Superior temporal gyrus (tissue), 1 donor: ENCODE measurements at regions not wholly inside any gene's neighbourhood (a gene's known extent, or its start where the extent isn't known, plus 50 kb on each side); places are given as distances from the start of the nearest gene placed in this dataset.
A peak's percentile ranks its signal among the peaks of the same experiment; 100 is the strongest.

Experiments used
- DNase-seq: peaks from one replicate; pipeline ENCODE4 v3.0.0-alpha.2; 2016; ENCODE audit errors: extremely low spot score

DNA sequence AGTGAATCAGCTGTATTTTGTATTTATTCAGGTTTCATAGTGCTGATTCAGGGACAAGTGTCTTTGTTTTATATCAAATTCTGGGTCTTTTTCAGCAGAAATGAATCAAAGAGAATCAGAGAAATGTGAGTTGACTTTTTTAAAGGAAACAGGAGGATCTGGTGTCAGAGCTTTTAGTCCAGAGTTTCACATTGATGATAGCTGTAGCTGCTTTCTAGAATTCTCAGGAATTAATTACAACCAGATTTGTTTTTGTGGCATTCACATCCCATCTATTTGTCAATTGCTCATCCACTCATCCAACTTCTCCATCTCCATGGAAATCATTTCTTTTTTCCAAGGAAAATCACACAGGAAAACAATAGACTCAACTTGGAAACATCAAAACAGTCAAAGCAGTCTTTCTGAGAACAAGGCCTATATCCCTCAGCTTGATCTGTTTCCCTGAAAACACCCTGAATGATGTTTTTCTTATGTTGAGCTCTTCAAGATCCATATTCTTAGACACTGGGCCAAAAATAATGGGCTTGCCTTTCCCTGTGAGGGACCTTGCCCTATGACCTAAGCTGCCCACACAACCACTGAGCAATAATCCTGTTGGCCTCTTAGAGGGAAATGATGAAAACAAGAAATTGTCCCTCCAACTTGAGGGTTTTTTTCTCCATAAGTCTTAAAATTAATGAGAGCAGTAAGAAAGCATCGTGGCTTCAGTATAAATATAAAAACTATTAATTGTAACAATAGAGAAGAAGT lies 249.5 kb upstream of the FN1 start:
- DNase-seq = no peak

DNA sequence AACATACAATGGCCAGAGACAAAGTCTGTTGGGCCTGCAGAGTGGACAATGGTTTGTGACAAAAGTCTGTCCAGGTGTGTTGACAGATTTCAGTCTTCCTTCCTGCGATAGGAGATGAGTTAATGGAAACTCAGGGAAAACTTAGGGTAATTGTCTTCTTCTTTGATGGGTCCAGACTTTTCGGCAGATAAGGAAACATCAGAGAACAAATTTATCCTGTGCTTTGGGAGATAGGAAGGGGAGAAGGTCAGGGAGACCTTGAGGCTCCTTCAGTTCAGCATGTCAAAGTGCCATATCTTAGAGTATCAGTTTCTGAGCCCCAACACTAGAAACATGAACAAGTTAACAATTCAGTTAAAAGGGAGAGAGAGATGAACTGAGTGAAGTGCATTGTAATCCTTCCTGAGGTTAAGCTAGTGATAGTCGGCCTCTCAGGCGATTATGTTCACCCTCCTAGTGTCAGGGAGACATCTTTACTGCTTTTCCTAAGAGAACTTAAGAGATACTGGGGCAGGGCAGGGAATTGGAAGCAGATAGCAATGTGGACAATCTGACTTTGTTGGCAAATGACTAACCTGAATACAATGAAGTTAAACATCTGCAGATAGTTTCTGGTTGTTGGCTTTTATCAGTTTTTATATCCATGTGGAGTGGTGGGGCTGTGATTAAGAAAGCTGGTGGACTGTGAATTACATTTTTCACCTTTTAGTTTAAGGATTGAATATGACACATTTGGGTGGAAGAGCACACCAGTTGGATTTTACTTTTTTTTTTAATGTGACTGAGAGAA lies 248.8 kb upstream of the FN1 start:
- DNase-seq = no peak

DNA sequence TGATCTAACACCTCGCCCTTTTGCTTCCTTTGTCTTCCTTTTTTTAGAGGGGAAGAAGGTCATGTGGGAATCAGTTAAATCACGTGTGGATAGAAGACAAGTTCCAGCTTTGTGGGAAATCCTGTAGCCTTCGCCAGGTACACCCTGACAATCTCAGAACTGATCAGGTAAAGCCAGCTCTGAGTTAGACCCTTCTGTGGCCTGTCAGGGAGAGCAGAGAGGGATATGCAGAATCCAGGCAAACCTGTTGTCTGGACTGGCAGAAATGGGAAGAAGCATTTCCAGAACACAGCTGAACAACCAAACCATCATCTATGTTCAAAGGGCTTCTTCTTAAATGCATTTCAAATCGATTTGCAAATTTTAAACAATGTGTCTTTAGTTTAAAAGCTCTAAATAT lies 247.4 kb upstream of the FN1 start:
- DNase-seq = no peak

DNA sequence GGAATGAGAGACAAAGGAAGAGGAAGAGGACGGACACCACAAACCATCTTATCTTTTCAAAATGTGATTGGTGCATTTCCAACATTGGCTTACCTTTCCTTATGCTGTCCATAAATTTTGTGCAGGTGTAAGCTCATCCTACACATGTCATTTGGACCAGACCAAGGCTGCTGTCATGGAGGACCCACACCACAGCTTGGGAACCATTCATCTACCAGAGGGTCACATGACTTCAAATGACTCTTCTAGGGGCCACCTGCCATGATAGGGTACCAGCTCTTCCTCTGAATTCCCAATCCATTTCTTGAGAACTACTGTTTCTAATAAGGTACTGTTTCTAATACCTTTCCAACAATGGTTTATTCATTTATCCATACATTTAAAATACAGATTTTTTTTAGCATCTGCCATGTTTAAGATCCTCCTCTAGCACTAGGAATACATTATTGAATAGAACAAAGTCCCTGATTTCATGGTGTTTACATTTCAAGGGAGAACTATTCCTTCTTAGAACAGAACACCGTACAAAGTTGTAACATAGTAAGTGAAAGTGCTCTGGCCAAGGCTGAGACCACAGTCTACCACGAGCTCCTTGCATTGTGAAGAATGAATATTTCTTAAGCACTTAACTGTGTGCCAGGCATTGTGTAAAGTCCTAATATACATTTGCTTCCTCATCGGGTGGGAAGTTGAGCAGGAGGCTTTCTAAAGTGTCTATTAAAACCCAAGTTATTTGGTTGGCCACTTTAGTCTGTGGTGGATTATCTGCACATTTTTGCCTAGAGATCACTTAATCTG lies 246.1 kb upstream of the FN1 start:
- DNase-seq = no peak

DNA sequence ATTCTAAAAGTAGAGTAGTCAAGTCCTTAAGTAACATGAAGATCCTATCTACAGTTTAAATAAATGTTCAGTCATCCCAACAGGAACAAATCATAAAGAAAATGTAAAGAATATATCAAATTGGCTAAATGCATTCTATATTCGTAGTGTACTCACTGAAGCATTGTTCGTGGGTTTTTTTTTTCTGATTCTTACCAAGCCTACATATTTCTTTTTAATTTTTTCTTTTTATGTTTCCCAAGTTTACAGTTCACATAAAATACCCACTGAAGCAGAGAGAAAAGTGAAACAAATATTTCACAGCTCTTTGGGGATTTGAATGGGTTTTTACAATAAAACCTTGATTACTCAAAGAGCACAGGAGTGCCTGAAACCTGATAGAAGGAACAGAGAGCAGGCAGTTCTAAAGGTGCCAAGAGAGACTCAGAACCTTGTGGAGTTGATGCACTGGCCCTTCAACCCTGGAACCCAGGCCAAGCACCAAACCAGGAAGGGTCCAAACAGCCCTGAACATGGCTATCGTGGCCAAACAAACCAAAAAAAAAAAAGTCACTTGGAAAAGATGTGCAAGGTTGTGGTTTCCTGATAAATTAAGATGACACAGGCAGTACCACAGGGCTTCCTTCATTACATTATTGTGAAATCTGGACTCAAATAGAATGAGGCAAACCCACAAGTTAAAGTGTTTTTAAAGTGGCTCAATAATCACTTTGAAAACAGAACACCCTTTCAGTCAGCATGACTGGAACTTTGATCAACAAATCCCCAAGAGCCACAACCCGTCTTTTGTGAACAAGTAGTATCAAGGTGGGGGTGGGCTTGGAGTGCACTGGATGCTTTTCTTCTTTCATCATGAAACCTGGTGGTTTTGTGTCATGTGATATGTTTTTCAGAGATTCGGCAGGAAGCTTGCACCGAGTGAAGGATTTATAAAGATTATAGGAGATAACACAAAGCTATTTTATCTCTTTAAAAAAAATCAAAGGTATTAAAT lies 245.0 kb upstream of the FN1 start:
- DNase-seq = no peak

DNA sequence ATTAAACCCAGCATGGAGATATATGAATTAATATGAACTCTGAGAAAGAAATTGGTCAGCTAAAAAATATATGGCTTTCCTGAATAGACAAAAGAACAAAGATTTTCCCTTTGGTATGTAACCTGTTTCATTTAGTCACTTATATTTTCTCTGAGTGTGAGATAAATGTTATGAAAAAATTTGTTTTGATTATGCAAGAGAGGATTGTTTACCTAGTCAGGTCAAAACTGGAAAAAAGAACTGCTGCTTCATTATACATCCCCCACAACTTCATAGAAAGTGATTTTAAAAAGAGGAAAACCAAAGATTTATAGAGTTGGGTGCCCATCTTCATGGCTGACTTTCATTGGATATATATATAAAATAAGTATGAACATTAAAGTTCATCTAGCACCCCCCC lies 242.2 kb upstream of the FN1 start:
- DNase-seq = no peak

DNA sequence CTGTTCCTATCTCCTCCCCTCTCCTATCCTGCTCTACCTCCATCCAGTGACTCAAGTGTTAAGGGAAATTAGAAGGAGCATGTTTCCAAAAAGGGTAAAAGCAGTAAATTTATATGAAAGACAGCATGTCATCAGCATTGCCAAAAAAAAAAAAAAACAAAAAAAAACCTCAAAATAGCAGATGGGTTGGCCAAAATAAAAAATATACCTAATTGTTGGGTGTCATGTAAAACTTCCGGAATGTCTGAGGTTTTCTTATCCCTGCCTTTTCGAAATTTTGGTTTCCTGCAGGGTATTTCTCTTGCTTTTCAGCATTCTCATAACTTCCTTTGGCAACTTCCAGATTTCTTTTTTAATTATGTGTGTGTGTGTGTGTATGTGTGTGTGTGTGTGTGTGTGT lies 241.6 kb upstream of the FN1 start:
- DNase-seq = no peak

DNA sequence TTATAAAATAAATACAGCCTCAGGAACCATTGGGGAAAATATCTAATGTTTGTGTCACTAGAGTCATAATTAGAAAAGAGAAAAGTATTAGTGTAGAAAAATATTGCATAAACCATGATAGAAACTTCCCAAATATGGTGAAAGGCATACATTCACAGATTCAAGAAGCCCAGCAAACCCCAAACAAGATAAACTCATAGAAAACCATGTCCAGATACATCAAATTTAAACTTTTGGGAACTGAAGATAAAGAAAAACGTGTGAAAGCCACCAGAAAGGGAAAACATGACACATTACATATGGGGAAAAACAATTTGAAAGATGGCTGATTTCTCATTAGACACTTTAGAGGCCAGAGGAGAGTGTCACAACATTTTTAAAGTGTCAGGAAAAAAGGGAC lies 236.5 kb upstream of the FN1 start:
- no peak for DNase-seq

DNA sequence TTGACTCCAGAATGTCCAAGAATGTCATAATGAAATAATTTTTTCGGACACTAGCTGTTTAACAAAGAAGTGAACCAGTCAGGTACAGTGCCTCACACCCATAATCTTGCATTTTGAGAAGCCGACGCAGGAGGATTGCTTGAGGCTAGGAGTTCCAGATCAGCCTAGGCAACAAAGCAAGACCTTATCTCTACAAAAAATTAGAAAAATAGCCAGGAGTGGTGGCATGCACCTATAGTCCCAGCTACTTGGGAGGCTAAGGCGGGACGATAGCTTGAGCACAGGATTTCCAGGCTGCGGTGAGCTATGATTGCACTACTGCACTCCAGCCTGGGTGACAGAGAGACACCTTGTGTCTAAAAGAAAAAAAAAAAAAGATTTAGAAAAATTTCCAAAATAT lies 235.8 kb upstream of the FN1 start:
- DNase-seq = no peak

DNA sequence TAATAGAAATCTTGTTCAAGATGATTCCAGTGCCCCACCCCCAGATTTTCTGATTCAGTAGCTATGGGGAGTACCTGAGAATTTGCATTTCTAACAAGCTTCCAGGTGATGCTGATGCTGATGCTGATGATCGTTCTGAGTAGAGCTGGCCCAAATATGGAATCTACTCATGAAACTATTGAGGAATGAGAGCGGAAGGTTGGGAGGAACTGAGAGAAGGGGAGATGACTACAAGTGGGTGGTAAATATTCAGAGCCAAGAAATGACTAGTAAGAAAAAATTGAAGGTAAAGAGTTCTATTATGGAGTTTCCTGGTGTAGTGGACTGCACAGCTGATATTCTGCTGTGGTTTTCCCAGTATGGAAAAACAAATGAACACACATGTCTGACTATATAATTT lies 235.4 kb upstream of the FN1 start:
- DNase-seq = no peak

DNA sequence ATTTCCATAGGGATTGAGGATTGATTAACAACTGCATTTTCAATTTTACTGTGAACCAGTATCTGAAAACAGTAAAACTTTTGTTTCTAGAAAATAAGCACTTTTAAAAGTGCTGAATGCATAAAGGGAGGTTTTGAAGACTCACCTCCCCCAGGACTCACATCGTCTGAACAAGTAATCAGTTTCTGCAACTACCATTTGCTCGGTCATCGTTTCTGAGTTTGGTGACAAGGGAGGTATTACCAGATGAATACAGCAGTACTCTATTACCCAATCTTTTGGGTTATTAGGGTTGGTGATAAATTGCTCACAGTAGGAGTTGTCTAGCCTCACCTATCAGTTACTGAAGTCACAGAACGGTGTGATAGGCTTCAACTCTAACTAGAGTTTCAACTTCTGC lies 234.5 kb upstream of the FN1 start:
- DNase-seq = no peak

DNA sequence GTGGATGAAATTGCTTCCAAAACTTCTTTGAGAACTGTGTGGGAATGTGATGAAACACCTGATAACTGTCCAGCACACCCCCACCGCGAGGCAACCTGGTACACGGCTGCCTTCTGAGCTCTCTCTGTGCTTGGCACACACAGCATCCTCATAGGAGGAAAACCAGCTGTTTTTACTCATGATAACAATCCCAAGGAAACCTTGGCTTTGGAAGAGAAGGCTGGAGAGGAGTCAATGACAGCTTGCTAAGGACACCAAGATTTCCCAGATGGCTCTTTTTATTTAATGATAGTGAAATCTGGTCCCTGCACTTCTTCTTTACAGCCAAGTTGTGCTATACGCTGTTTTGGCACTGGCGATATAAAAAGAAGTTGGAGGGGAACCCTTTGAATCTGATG lies 232.5 kb upstream of the FN1 start:
- peak; percentile 44 for DNase-seq

DNA sequence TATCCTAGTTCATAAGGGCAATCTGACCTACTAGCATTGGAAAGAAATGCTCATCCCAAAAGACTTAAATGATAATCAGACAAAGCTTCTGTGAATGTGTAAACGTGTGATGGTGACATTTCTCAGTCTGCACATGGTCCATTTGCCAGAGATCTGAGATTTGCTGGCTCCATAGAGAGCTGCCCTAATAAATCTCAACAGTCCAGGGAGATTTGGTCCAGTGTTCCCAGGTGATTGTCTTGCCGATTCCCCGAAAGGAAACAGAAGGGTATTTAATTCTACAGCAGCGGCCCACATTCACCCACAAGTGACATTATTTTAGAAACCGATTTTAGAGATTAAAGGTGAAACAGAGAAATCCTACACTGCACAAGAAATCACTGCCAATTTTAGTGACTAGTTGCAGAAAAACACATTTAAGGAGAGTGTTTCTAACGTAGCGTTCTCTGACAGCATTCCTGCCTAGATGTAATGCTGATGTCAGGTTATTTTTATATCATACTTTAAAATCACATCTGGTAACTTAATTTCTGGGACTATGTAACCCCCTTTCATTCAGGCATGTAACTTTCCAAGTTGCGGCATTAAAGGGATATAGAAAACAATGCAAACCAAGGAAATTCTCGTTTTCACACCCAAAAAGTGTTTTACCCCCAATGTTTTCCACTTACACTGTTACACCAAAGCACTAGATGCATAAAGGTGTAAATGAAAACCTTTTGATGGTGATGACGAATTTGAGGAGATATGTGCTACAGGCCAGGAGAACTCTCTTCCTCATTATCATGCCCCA lies 231.9 kb upstream of the FN1 start:
- no peak for DNase-seq

DNA sequence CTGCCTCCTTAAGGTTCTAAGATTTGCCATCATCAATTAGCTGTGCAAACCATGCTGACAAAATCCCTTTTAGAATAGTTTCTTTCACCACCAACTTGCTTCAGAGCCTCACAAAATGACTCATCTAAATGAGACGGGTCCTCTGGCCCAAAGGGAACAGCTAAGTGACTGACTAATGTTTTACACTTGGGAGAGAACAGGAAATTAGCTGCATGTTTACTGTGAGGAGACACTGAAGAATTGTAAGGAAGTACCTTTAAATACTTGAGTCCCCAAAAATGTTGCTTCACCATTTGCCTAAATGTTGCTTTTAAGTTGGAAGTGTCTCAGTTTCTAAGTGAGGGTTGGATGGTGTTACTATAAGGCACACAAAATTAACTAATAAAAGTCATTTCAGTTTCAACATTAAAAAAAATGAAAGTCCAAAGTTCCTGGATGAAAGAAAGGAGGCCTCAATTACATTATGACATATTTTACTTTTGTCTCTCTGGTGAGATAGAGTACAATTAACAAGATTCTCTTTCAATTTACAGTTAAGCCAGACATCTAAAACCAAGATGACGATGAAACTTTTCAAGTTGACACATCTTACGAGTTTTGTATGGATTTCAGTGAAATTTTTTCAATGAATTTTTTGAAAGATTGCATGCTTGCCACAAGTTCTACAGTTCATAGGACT lies 229.1 kb upstream of the FN1 start:
- DNase-seq = no peak

DNA sequence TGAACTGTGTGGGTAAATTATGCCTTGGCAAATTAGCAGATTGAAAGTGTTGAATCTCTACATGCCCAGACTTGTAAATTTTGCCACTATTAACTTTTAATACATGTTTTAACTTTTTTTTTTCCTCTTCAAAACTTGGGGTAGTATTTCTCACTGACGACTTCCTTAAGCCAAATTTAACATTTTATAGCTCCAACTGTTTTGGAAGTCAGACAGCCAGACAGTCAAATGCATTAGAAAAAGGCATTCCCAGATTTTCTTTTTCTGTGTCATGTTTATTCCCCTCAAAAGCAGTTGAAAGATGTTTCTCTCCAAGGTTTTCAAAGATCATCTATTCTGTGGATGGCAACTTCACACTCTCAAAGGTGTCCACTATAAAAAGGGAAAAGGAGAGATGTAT lies 226.8 kb upstream of the FN1 start:
- DNase-seq = no peak

DNA sequence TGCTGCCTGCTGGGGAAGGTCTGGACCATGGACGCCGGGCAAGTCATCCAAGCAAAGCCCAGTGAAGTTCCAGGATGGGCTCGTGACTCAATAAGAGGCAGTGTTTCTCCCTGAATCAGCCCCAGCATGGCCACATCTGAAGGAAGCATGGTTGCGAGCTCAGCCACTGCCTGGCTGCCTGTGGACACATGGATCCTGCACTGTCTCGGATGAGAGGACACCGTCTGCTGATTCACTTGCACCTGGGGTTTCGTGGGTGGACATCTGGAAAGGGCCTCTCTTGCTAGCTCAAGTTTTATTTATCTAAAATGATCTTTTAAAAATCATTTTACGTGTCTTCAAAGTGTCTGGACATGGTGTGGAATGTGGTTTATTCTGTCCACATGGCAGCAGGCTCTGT lies 224.8 kb upstream of the FN1 start:
- DNase-seq = no peak

DNA sequence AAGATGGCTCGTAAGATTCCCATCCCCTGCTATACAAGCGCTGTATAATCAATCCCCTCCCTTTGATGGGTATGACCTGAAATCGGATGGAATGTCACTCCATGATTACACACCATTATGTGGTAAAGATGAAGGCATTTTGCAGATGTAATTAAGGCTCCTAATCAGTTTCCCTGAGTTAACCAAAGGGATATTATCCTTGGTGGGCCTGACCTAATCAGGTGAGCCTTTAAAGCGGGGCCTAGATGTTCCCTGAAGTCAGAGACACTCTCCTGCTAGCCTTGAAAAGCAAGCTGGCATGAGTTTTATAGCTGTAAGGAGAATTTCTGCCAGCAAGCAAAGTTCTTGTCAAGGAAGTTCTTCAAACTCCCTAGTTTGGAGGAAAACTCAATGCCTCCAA lies 223.8 kb upstream of the FN1 start:
- no peak for DNase-seq

DNA sequence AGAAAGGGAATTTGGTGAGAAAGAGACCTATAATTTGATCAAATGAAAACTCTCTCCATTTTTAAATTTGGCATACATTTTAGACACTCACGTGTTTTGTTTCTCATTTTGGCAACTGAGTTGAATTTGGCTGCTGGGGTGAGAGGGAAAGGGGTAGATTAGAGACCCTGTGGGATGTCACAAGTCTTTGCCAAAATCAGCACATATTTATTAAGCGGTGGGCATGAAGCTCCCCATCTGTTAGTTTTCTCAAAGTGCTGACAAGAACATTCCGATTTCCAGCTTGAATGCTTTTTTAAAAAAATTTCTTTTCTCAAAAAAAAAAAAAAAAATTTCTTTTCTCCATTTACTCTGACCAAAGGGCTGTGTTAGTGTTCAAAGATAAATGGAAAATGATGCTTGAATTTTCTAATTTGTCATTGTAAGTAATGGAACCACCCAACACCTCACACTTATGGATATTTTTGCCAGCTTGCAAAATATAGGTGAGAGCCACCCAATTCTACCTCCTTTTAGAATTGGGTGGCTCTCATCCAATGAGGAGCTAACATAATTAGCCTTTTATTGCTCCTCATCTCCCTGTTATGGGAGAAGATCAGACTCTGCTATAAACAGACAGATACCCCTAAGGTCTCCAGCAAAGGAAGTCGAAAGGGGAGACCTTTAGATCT lies 222.9 kb upstream of the FN1 start:
- DNase-seq = no peak

DNA sequence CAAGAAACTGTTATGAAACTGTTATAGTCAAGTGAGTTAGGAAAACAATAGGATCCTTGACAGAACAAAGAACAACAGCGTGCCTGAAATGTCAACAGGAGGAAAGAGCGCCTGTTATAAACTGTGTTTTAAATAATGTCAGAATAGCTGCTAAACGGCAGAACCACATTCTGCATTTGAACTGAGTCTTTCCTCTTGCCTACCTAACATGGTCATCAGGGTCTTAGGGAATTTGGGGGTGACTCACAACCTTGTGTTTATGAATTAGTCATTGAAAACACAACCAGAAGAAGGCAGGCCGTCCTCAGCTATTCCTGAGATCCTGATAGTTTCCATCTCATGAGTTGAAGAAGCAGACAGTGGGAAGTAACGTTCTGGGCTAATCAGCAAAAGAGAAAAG lies 222.0 kb upstream of the FN1 start:
- DNase-seq = peak; percentile 44
